Loucy (cell line): ENCODE measurements at regions not wholly inside any gene's neighbourhood (a gene's known extent, or its start where the extent isn't known, plus 50 kb on each side); places are given as distances from the start of the nearest gene placed in this dataset.

ENCODE experiments used
- H2AFZ ChIP-seq: fragments of 200-600 bp; sonication (generic); 2 replicates; pipeline ENCODE4 v1.6.0; 2016; ENCODE audit warnings: antibody characterized with exemption, mild to moderate bottlenecking, low read length, moderate library complexity
- H3F3A ChIP-seq: fragments of 200-600 bp; 2 replicates; pipeline ENCODE4 v1.6.0; 2016; ENCODE audit warnings: antibody characterized with exemption, low read depth, mild to moderate bottlenecking
- H3K27me3 ChIP-seq: fragments of 200-600 bp; sonication (generic); 2 replicates; pipeline ENCODE4 v1.6.1; 2014; ENCODE audit warnings: low read length, mild to moderate bottlenecking; ENCODE audit not compliant: insufficient read depth, poor library complexity, severe bottlenecking
- H3K36me3 ChIP-seq: fragments of 200-600 bp; sonication (generic); 2 replicates; pipeline ENCODE4 v1.6.1; 2016; ENCODE audit warnings: low read length; ENCODE audit not compliant: insufficient read depth
- H3K4me1 ChIP-seq: fragments of 200-600 bp; sonication (generic); 2 replicates; pipeline ENCODE4 v1.5.1; 2014; ENCODE audit warnings: low read length, mild to moderate bottlenecking; ENCODE audit not compliant: insufficient read depth, poor library complexity, severe bottlenecking
- H3K4me2 ChIP-seq: fragments of 200-600 bp; sonication (generic); 2 replicates; pipeline ENCODE4 v1.6.0; 2014; ENCODE audit warnings: antibody characterized with exemption, low read length, low read depth, mild to moderate bottlenecking; ENCODE audit not compliant: poor library complexity, severe bottlenecking
- H3K4me3 ChIP-seq: fragments of 200-600 bp; sonication (generic); 2 replicates; pipeline ENCODE4 v1.5.1; 2014; ENCODE audit warnings: low read length, mild to moderate bottlenecking, mixed read lengths; ENCODE audit not compliant: poor library complexity, severe bottlenecking
- H3K79me2 ChIP-seq: fragments of 200-600 bp; sonication (generic); 2 replicates; pipeline ENCODE4 v1.6.1; 2014; ENCODE audit warnings: low read length; ENCODE audit not compliant: insufficient read depth
- H3K9ac ChIP-seq: fragments of 200-600 bp; sonication (generic); 2 replicates; pipeline ENCODE4 v1.6.0; 2014; ENCODE audit warnings: mild to moderate bottlenecking, low read depth, low read length, moderate library complexity; ENCODE audit not compliant: poor library complexity, severe bottlenecking
- H3K9me2 ChIP-seq: fragments of 200-600 bp; sonication (generic); replicated peaks from 2 replicates; pipeline ENCODE4 v1.6.1; 2016; ENCODE audit warnings: low read depth, low read length, mixed read lengths
- H3K9me3 ChIP-seq: fragments of 200-600 bp; sonication (generic); 2 replicates; pipeline ENCODE4 v1.6.1; 2014; ENCODE audit warnings: mild to moderate bottlenecking, antibody characterized with exemption, low read length, low read depth; ENCODE audit not compliant: insufficient read depth
- H4K20me1 ChIP-seq: fragments of 200-600 bp; sonication (generic); 2 replicates; pipeline ENCODE4 v1.6.0; 2014; ENCODE audit warnings: antibody characterized with exemption, low read length, mild to moderate bottlenecking; ENCODE audit not compliant: insufficient read depth, poor library complexity, severe bottlenecking
- EZH2phosphoT487 ChIP-seq: fragments of 200-600 bp; IDR thresholded peaks from 2 replicates; pipeline ENCODE4 v1.6.1; 2018; ENCODE audit warnings: antibody characterized with exemption, mild to moderate bottlenecking, moderate library complexity, borderline replicate concordance
- TF ChIP-seq, protein P1 (sequence below): fragments of 200-600 bp; sonication (generic); conservative IDR thresholded peaks from 2 replicates; pipeline ENCODE4 v1.5.1; 2014; ENCODE audit warnings: mild to moderate bottlenecking, antibody characterized with exemption, low read length

DNA sequence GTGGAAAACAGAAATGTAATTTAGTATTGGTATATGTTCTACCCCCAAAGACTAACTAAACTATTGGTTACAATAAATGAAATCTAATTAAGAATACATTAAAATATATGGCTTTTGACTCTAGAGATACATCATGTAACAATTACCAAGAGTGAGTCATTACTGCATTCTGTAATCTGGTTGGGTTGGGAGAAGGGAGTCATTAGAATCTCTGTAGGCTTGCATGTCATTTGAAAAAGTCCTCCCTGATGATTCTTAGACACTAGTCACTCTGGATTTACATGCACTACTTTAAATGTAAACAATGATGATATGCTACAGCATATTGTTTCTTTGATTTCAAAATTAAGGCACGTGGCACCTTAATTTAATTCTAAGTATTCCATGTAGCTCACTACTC, 293.4 kb upstream of the CHST9 start:
- H3K27me3 ChIP-seq = no peaks in the 10 kb centered on the region
- TF ChIP-seq, protein P1, sequence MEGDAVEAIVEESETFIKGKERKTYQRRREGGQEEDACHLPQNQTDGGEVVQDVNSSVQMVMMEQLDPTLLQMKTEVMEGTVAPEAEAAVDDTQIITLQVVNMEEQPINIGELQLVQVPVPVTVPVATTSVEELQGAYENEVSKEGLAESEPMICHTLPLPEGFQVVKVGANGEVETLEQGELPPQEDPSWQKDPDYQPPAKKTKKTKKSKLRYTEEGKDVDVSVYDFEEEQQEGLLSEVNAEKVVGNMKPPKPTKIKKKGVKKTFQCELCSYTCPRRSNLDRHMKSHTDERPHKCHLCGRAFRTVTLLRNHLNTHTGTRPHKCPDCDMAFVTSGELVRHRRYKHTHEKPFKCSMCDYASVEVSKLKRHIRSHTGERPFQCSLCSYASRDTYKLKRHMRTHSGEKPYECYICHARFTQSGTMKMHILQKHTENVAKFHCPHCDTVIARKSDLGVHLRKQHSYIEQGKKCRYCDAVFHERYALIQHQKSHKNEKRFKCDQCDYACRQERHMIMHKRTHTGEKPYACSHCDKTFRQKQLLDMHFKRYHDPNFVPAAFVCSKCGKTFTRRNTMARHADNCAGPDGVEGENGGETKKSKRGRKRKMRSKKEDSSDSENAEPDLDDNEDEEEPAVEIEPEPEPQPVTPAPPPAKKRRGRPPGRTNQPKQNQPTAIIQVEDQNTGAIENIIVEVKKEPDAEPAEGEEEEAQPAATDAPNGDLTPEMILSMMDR = no peak
- no peak for TF ChIP-seq EZH2phosphoT487
- H3K4me3 ChIP-seq = no peak overlapping the region
- no peaks in the 10 kb centered on the region for H3F3A ChIP-seq
- no peaks in the 10 kb centered on the region for H3K4me1 ChIP-seq
- no peak overlapping the region for H3K4me2 ChIP-seq
- H3K9me3 ChIP-seq = no peaks in the 10 kb centered on the region
- no peaks in the 10 kb centered on the region for H3K79me2 ChIP-seq
- no peaks in the 10 kb centered on the region for H4K20me1 ChIP-seq
- H3K9ac ChIP-seq = no peak overlapping the region
- H2AFZ ChIP-seq = no peak overlapping the region
- H3K9me2 ChIP-seq = no peaks in the 10 kb centered on the region
- no peaks in the 10 kb centered on the region for H3K36me3 ChIP-seq

DNA sequence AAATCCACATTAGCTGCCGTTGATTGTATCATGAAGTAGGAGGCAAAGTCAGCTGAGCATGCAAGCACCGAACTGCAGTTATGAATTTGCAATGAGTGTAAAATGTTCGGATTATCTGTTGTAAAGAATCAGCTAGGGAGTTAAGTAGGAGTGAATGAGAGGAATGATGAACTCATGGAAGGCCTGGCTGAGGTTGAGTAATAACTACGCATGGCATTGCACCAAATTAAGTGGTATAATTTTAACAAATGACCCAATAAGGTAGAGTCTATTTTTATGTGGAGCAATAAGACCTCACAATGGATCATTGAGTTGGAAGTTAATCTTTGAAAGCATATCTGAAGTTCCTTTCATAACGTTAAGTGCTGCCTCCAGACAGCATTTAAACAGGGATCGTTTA, 288.2 kb upstream of the CHST9 start:
- Histone ChIP-seq H3F3A (no peaks in the 10 kb centered on the region), H3K9me3 (no peaks in the 10 kb centered on the region), H2AFZ (no peak overlapping the region), H3K4me3 (no peak overlapping the region), H3K4me1 (no peaks in the 10 kb centered on the region), H3K27me3 (no peaks in the 10 kb centered on the region), H4K20me1 (no peaks in the 10 kb centered on the region), H3K36me3 (no peaks in the 10 kb centered on the region), H3K9me2 (no peaks in the 10 kb centered on the region), H3K4me2 (no peak overlapping the region), H3K79me2 (no peaks in the 10 kb centered on the region), H3K9ac (no peak overlapping the region)
- TF ChIP-seq, protein P1 = no peak
- no peak for TF ChIP-seq EZH2phosphoT487

DNA sequence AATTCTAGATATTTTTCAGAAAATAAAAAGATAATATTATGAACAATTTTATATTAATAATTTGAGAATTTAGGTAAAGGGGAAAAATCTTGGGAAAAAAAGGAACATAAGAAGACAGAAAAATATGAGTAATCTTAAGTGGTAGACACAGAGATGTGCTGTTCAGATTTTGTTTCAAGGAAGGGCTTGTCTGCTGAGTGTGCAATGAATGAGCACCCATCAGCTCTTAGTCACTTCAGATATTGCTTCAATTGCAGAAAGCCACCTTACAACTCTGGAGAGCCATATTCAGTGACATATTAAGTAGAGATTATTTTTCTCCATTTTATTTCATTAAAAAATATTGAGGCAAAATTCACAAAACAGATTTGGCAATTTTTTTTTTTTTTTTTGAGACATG, 282.0 kb upstream of the CHST9 start:
- Histone ChIP-seq H3K36me3 (no peaks in the 10 kb centered on the region), H3K4me1 (no peaks in the 10 kb centered on the region), H2AFZ (no peak overlapping the region), H3K9me3 (no peaks in the 10 kb centered on the region), H3K9me2 (no peaks in the 10 kb centered on the region), H3K27me3 (no peaks in the 10 kb centered on the region), H3K4me2 (no peak overlapping the region), H3K79me2 (no peaks in the 10 kb centered on the region), H3K9ac (no peak overlapping the region), H4K20me1 (no peaks in the 10 kb centered on the region), H3F3A (no peaks in the 10 kb centered on the region), H3K4me3 (no peak overlapping the region)
- TF ChIP-seq, protein P1 = no peak
- no peak for TF ChIP-seq EZH2phosphoT487
